ENCODE measurements at regions not wholly inside any gene's neighbourhood (a gene's known extent, or its start where the extent isn't known, plus 50 kb on each side); places are given as distances from the start of the nearest gene placed in this dataset.

GRCh38 chrY:15510288-15510687 lies 986.0 kb downstream of the NLGN4Y start:
- DNase-seq (ENCODE audit: low read depth): no peak

- no peak for DNase-seq (ENCODE audit: low read depth)
Observed at GRCh38 chrY:15510984-15511650, 986.8 kb downstream of the NLGN4Y start.

- no peak for DNase-seq (ENCODE audit: low read depth)
Observed at GRCh38 chrY:15535131-15535530, 1010.8 kb downstream of the NLGN4Y start.

- DNase-seq (ENCODE audit: low read depth): no peak
Observed at GRCh38 chrY:15535784-15536511, 1011.6 kb downstream of the NLGN4Y start.

- no peak for DNase-seq (ENCODE audit: low read depth)
Observed at GRCh38 chrY:15540516-15540915, 1016.2 kb downstream of the NLGN4Y start.

- no peak for DNase-seq (ENCODE audit: low read depth)
Observed at GRCh38 chrY:15546177-15546754, 1021.9 kb downstream of the NLGN4Y start.

GRCh38 chrY:15552074-15552473 lies 1027.7 kb downstream of the NLGN4Y start:
- DNase-seq (ENCODE audit: low read depth): no peak

- no peak for DNase-seq (ENCODE audit: low read depth)
Observed at GRCh38 chrY:15554991-15555390, 1030.7 kb downstream of the NLGN4Y start.

GRCh38 chrY:15559169-15559568 lies 1034.8 kb downstream of the NLGN4Y start:
- no peak for DNase-seq (ENCODE audit: low read depth)

- DNase-seq (ENCODE audit: low read depth): no peak
Observed at GRCh38 chrY:15560840-15561239, 1036.5 kb downstream of the NLGN4Y start.

GRCh38 chrY:15561501-15562289 lies 1037.4 kb downstream of the NLGN4Y start:
- DNase-seq (ENCODE audit: low read depth): no peak

- no peak for DNase-seq (ENCODE audit: low read depth)
Observed at GRCh38 chrY:15577886-15578285, 1053.6 kb downstream of the NLGN4Y start.

- DNase-seq (ENCODE audit: low read depth): no peak
Observed at GRCh38 chrY:15578761-15579160, 1054.4 kb downstream of the NLGN4Y start.

- DNase-seq (ENCODE audit: low read depth): no peak
Observed at GRCh38 chrY:15579245-15579644, 1054.9 kb downstream of the NLGN4Y start.

GRCh38 chrY:15583111-15583510 lies 1058.8 kb downstream of the NLGN4Y start:
- DNase-seq (ENCODE audit: low read depth): no peak

GRCh38 chrY:15592957-15593356 lies 1068.6 kb downstream of the NLGN4Y start:
- DNase-seq (ENCODE audit: low read depth): no peak

GRCh38 chrY:15593476-15594160 lies 1069.3 kb downstream of the NLGN4Y start:
- DNase-seq (ENCODE audit: low read depth): no peak

GRCh38 chrY:15594179-15594578 lies 1069.8 kb downstream of the NLGN4Y start:
- DNase-seq (ENCODE audit: low read depth): no peak

GRCh38 chrY:15600565-15600964 lies 1076.2 kb downstream of the NLGN4Y start:
- DNase-seq (ENCODE audit: low read depth): no peak

- DNase-seq (ENCODE audit: low read depth): no peak
Observed at GRCh38 chrY:15624370-15624769, 1100.0 kb downstream of the NLGN4Y start.

- DNase-seq (ENCODE audit: low read depth): no peak
Observed at GRCh38 chrY:15624928-15625327, 1100.6 kb downstream of the NLGN4Y start.

GRCh38 chrY:15648198-15648597 lies 1123.9 kb downstream of the NLGN4Y start:
- no peak for DNase-seq (ENCODE audit: low read depth)

Measured in fibroblast of gingiva (primary cell).